ENCODE measurements at regions not wholly inside any gene's neighbourhood (a gene's known extent, or its start where the extent isn't known, plus 50 kb on each side); places are given as distances from the start of the nearest gene placed in this dataset.

GRCh38 chr19:30879736-30880135 lies 469.5 kb downstream of the TSHZ3 start:
- Histone ChIP-seq H3K9me3 (ENCODE audit: insufficient read depth in 2 of 2, low read depth in 1 of 2, low read length in 1 of 2) (0 out of 4 replicates have a peak, but pooled peaks cover 0 to 2% of the 10 kb centered on the region in 2 experiments), H4K8ac (ENCODE audit: extremely low read depth, insufficient read depth, low read length) (no peak overlapping the region), H3K4me1 (replicated peaks in 1 of 4; ENCODE audit: control insufficient read depth in 3 of 4, insufficient read depth in 4 of 4, low read length in 3 of 4) (no peaks in the 10 kb centered on the region), H3K23me2 (ENCODE audit: low read depth, low read length) (no peaks in the 10 kb centered on the region), H3K4ac (replicated peaks; ENCODE audit: insufficient read length, low read depth, low read length) (no peak overlapping the region), H3K9ac (replicated peaks in 1 of 4; ENCODE audit: extremely low read depth in 1 of 4, low read depth in 3 of 4, low read length in 3 of 4) (no peak overlapping the region), H3K79me2 (ENCODE audit: control insufficient read depth in 1 of 2, insufficient read depth in 2 of 2, low read length in 2 of 2) (no peaks in the 10 kb centered on the region), H3K56ac (replicated peaks; ENCODE audit: insufficient read length, low read depth, low read length) (no peak overlapping the region), H2BK5ac (ENCODE audit: low read depth, low read length) (no peak overlapping the region), H3K27me3 (replicated peaks in 1 of 4; ENCODE audit: control insufficient read depth in 3 of 4, extremely low read depth in 1 of 4, insufficient read depth in 3 of 4, low read length in 3 of 4) (no peaks in the 10 kb centered on the region), H2BK20ac (ENCODE audit: low read length) (no peak overlapping the region), H3K27ac (ENCODE audit: low read depth, low read length) (no peak overlapping the region), H4K5ac (ENCODE audit: insufficient read length, low read depth, low read length) (no peak overlapping the region), H3K14ac (ENCODE audit: insufficient read length) (no peak overlapping the region), H3K4me3 (ENCODE audit: extremely low read depth in 1 of 4, insufficient read depth in 2 of 4, low read depth in 3 of 4, low read length in 4 of 4) (no peak overlapping the region), H2AFZ (ENCODE audit: low read length) (no peak overlapping the region), H2BK12ac (ENCODE audit: low read depth, low read length) (no peak overlapping the region), H4K20me1 (replicated peaks in 1 of 2; ENCODE audit: control insufficient read depth in 1 of 2, insufficient read depth in 2 of 2, low read length in 2 of 2) (no peaks in the 10 kb centered on the region), H3K36me3 (ENCODE audit: control insufficient read depth in 2 of 4, insufficient read depth in 4 of 4, low read length in 3 of 4) (no peaks in the 10 kb centered on the region), H3K79me1 (ENCODE audit: low read depth, low read length) (no peaks in the 10 kb centered on the region), H3K4me2 (ENCODE audit: insufficient read depth in 1 of 2, low read depth in 2 of 2, low read length in 2 of 2) (no peak overlapping the region), H4K91ac (replicated peaks; ENCODE audit: insufficient read length, low read length) (no peak overlapping the region), H2AK5ac (ENCODE audit: low read depth, low read length) (no peak overlapping the region), H2BK15ac (ENCODE audit: low read length) (no peak overlapping the region), H2BK120ac (replicated peaks; ENCODE audit: low read depth, low read length) (no peak overlapping the region), H3K18ac (ENCODE audit: extremely low read depth, low read length) (no peak overlapping the region), H3K23ac (ENCODE audit: insufficient read length) (no peak overlapping the region)
- WGBS, 2 experiments (ENCODE audit: extremely low coverage in 1 of 2, insufficient coverage in 1 of 2, insufficient read length in 1 of 2, insufficient replicate concordance in 2 of 2, low coverage in 1 of 2, low lambda C conversion rate in 2 of 2, missing lambda C conversion rate in 1 of 2) = 97% methylated on average over 3 of the region's 3 CpGs; no CpG with 5 or more reads in 1 of the 2 experiments
- ChIA-PET CTCF (ENCODE audit: partially characterized antibody) (no interaction called here), POLR2A (ENCODE audit: partially characterized antibody) (no interaction called here)
- DNase-seq (ENCODE audit: low read depth in 1 of 2, low spot score in 2 of 2) (no peak), FAIRE-seq (no peak)
- no peak for TF ChIP-seq RXRA (IDR thresholded peaks at IDR 0.05; ENCODE audit: insufficient read depth, low read depth, low read length)
